NB4 (cell line): ENCODE measurements at regions not wholly inside any gene's neighbourhood (a gene's known extent, or its start where the extent isn't known, plus 50 kb on each side); places are given as distances from the start of the nearest gene placed in this dataset.
A peak's percentile ranks its signal among the peaks of the same experiment; 100 is the strongest.

ENCODE experiments used
- DNase-seq: peaks from one replicate; pipeline ENCODE4 v3.0.0; 2010; ENCODE audit warnings: low read depth
- H3K4me3 ChIP-seq: one replicate; pipeline ENCODE4 v1.5.1; 2011; ENCODE audit warnings: mild to moderate bottlenecking, low read depth, low read length, moderate library complexity
- CTCF ChIP-seq: IDR thresholded peaks from one replicate; pipeline ENCODE4 v1.5.1; 2012; ENCODE audit warnings: low read depth, low read length
- MAX ChIP-seq: IDR thresholded peaks from 2 replicates; pipeline ENCODE4 v1.6.1; 2011; ENCODE audit warnings: low read depth, low read length
- MYC ChIP-seq: IDR thresholded peaks from 2 replicates; pipeline ENCODE4 v1.6.1; 2011; ENCODE audit warnings: low read depth, low read length
- POLR2A ChIP-seq: IDR thresholded peaks from 2 replicates; pipeline ENCODE4 v1.6.1; 2011; ENCODE audit warnings: mild to moderate bottlenecking; ENCODE audit not compliant: insufficient read length; ENCODE audit errors: extremely low read depth

GRCh38 chrX:42497356-42497755 lies 280.6 kb downstream of the PPP1R2C start:
- H3K4me3 ChIP-seq = no peak overlapping the region
- DNase-seq = no peak
- TF ChIP-seq CTCF (no peak), MAX (no peak), MYC (no peak), POLR2A (no peak)

- H3K4me3 ChIP-seq = no peak overlapping the region
- no peak for DNase-seq
- no peak for TF ChIP-seq POLR2A
- TF ChIP-seq CTCF = no peak
- TF ChIP-seq MAX = no peak
Observed at GRCh38 chrX:42496239-42496638, 281.7 kb downstream of the PPP1R2C start.

GRCh38 chrX:42495139-42495538 lies 282.8 kb downstream of the PPP1R2C start:
- TF ChIP-seq MAX (no peak), CTCF (no peak), POLR2A (no peak), MYC (no peak)
- no peak overlapping the region for H3K4me3 ChIP-seq
- DNase-seq = no peak

- TF ChIP-seq POLR2A (no peak), MAX (no peak), MYC (no peak), CTCF (no peak)
- no peak for DNase-seq
Observed at GRCh38 chrX:42491137-42491907, 286.6 kb downstream of the PPP1R2C start.

GRCh38 chrX:42490111-42490510 lies 287.9 kb downstream of the PPP1R2C start:
- no peak overlapping the region for H3K4me3 ChIP-seq
- DNase-seq = peak; percentile 21
- TF ChIP-seq CTCF = no peak
- no peak for TF ChIP-seq POLR2A
- no peak for TF ChIP-seq MAX
- TF ChIP-seq MYC = no peak

More at GRCh38 chrX:42491137-42491907, 286.6 kb downstream of the PPP1R2C start:
- H3K4me3 ChIP-seq = no peak overlapping the region
